IPS DF 19.7 (cell line): ENCODE measurements at regions not wholly inside any gene's neighbourhood (a gene's known extent, or its start where the extent isn't known, plus 50 kb on each side); places are given as distances from the start of the nearest gene placed in this dataset.
"Not testable (repeated sequence)": the region's sequence is repeated elsewhere in the genome, so short reads cannot be mapped to it uniquely, and the experiment has no call there.

Source experiments
- DNase-seq: peaks from one replicate; pipeline ENCODE4 v3.0.0-alpha.2; 2013; ENCODE audit warnings: low read depth, low spot score

- not testable (repeated sequence) for DNase-seq
Observed at GRCh38 chr2:87349006-87349405, 327.4 kb upstream of the PLGLB1 start.

- DNase-seq, result not testable (repeated sequence)
Observed at GRCh38 chr2:87352178-87352934, 330.7 kb upstream of the PLGLB1 start.

- not testable (repeated sequence) for DNase-seq
Observed at GRCh38 chr2:87353408-87353807, 331.8 kb upstream of the PLGLB1 start.

GRCh38 chr2:87354102-87354501 is 332.5 kb upstream of the PLGLB1 start:
- DNase-seq, result not testable (repeated sequence)

GRCh38 chr2:87360250-87360649 is 338.6 kb upstream of the PLGLB1 start:
- DNase-seq, result not testable (repeated sequence)

GRCh38 chr2:87360927-87361326 is 339.3 kb upstream of the PLGLB1 start:
- DNase-seq, result not testable (repeated sequence)

- not testable (repeated sequence) for DNase-seq
Observed at GRCh38 chr2:87361805-87362204, 340.2 kb upstream of the PLGLB1 start.

GRCh38 chr2:87364379-87364778 is 342.7 kb upstream of the PLGLB1 start:
- DNase-seq, result not testable (repeated sequence)

GRCh38 chr2:87365038-87365437 is 343.4 kb upstream of the PLGLB1 start:
- DNase-seq, result not testable (repeated sequence)

- DNase-seq, result not testable (repeated sequence)
Observed at GRCh38 chr2:87386063-87386560, 361.8 kb upstream of the PLGLB2 start.

GRCh38 chr2:87395784-87396183 is 352.1 kb upstream of the PLGLB2 start:
- not testable (repeated sequence) for DNase-seq

- not testable (repeated sequence) for DNase-seq
Observed at GRCh38 chr2:87396551-87397265, 351.2 kb upstream of the PLGLB2 start.

- DNase-seq, result not testable (repeated sequence)
Observed at GRCh38 chr2:87397276-87398065, 350.4 kb upstream of the PLGLB2 start.

- DNase-seq, result not testable (repeated sequence)
Observed at GRCh38 chr2:87398567-87399305, 349.2 kb upstream of the PLGLB2 start.

- DNase-seq, result no peak
Observed at GRCh38 chr2:87401726-87402345, 346.1 kb upstream of the PLGLB2 start.

- no peak for DNase-seq
Observed at GRCh38 chr2:87403893-87404175, 344.1 kb upstream of the PLGLB2 start.

GRCh38 chr2:87404411-87405255 is 343.3 kb upstream of the PLGLB2 start:
- DNase-seq, result not testable (repeated sequence)

GRCh38 chr2:87405531-87406216 is 342.2 kb upstream of the PLGLB2 start:
- not testable (repeated sequence) for DNase-seq
